H1 (cell line): ENCODE measurements at regions not wholly inside any gene's neighbourhood (a gene's known extent, or its start where the extent isn't known, plus 50 kb on each side); places are given as distances from the start of the nearest gene placed in this dataset.

Experiments
- CHD1 ChIP-seq: IDR thresholded peaks from 2 replicates; pipeline ENCODE4 v1.6.1; 2012; ENCODE audit warnings: low read depth, low read length, improper control_type of control experiment
- POLR2A ChIP-seq, 2 experiments: IDR thresholded peaks; 1 replicate in 1 of 2; 2 replicates in 1 of 2; pipeline ENCODE4 v1.6.1; 2011; ENCODE audit warnings: low read depth in 2 of 2, low read length in 2 of 2, mild to moderate bottlenecking in 2 of 2; ENCODE audit errors: control extremely low read depth in 1 of 2
- TCF12 ChIP-seq: IDR thresholded peaks from 2 replicates; pipeline ENCODE4 v1.6.1; 2011; ENCODE audit warnings: low read depth, mild to moderate bottlenecking, low read length
- TF ChIP-seq, protein P1 (sequence below), 3 experiments: IDR thresholded peaks; 1 replicate in 2 of 3; 2 replicates in 1 of 3; pipeline versions ENCODE4 v1.5.1 to v1.6.1; 2011; ENCODE audit warnings: low read length in 3 of 3, mild to moderate bottlenecking in 3 of 3, inconsistent platforms in 2 of 3, low read depth in 1 of 3, moderate library complexity in 1 of 3; ENCODE audit not compliant: insufficient read depth in 1 of 3; ENCODE audit errors: control extremely low read depth in 1 of 3

DNA sequence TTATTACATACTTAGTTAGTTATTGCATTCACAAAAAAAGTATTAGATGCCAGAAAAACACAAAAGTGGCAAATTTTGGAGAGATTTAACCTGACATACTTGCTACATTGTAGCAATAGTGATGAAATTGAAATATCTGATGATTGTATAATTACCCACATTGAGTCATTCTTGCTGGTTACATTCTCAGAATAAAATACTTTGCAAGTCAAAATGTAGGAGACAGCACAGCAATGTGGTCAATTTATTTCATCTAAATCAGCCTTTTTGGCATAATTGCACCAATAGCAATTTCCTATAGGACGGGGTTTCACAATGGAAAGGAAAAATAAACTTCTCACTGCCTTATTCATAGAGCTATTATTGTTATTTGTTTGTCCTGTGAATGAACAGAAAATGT, 125.0 kb upstream of the ETV6 start (continued):
- TF ChIP-seq POLR2A (IDR thresholded peaks at IDR 0.05; ENCODE audit: control extremely low read depth in 1 of 2, low read depth in 2 of 2, low read length in 2 of 2) (no peak), TCF12 (no peak), CHD1 (no peak)
- TF ChIP-seq, protein P1, sequence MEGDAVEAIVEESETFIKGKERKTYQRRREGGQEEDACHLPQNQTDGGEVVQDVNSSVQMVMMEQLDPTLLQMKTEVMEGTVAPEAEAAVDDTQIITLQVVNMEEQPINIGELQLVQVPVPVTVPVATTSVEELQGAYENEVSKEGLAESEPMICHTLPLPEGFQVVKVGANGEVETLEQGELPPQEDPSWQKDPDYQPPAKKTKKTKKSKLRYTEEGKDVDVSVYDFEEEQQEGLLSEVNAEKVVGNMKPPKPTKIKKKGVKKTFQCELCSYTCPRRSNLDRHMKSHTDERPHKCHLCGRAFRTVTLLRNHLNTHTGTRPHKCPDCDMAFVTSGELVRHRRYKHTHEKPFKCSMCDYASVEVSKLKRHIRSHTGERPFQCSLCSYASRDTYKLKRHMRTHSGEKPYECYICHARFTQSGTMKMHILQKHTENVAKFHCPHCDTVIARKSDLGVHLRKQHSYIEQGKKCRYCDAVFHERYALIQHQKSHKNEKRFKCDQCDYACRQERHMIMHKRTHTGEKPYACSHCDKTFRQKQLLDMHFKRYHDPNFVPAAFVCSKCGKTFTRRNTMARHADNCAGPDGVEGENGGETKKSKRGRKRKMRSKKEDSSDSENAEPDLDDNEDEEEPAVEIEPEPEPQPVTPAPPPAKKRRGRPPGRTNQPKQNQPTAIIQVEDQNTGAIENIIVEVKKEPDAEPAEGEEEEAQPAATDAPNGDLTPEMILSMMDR (IDR thresholded peaks at IDR 0.05; ENCODE audit: control extremely low read depth in 1 of 3, insufficient read depth in 1 of 3, low read depth in 1 of 3, low read length in 3 of 3), result no peak
